ENCODE measurements at regions not wholly inside any gene's neighbourhood (a gene's known extent, or its start where the extent isn't known, plus 50 kb on each side); places are given as distances from the start of the nearest gene placed in this dataset.

GRCh38 chr13:77459592-77459991 lies 75.9 kb upstream of the SCEL start:
- TF ChIP-seq, protein P1, sequence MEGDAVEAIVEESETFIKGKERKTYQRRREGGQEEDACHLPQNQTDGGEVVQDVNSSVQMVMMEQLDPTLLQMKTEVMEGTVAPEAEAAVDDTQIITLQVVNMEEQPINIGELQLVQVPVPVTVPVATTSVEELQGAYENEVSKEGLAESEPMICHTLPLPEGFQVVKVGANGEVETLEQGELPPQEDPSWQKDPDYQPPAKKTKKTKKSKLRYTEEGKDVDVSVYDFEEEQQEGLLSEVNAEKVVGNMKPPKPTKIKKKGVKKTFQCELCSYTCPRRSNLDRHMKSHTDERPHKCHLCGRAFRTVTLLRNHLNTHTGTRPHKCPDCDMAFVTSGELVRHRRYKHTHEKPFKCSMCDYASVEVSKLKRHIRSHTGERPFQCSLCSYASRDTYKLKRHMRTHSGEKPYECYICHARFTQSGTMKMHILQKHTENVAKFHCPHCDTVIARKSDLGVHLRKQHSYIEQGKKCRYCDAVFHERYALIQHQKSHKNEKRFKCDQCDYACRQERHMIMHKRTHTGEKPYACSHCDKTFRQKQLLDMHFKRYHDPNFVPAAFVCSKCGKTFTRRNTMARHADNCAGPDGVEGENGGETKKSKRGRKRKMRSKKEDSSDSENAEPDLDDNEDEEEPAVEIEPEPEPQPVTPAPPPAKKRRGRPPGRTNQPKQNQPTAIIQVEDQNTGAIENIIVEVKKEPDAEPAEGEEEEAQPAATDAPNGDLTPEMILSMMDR (IDR thresholded peaks at IDR 0.05): no peak
- TF ChIP-seq POLR2A (IDR thresholded peaks at IDR 0.05): no peak

Measured in esophagus squamous epithelium (tissue), 4 donors.